ENCODE measurements at regions not wholly inside any gene's neighbourhood (a gene's known extent, or its start where the extent isn't known, plus 50 kb on each side); places are given as distances from the start of the nearest gene placed in this dataset.
"Not testable (repeated sequence)": the region's sequence is repeated elsewhere in the genome, so short reads cannot be mapped to it uniquely, and the experiment has no call there.

GRCh38 chr7:146057958-146058357, 58.6 kb upstream of the CNTNAP2 start:
- TF ChIP-seq CTCF (IDR thresholded peaks at IDR 0.05): no peak
- H3K27ac ChIP-seq: no peak overlapping the region
- ATAC-seq: no peak
- no peak overlapping the region for H3K4me3 ChIP-seq
- no peaks in the 10 kb centered on the region for H3K36me3 ChIP-seq
- no peak for DNase-seq
- H3K9me3 ChIP-seq: no peaks in the 10 kb centered on the region
- intact Hi-C loops (cut with DNase I): no loop called here
- no peaks in the 10 kb centered on the region for H3K27me3 ChIP-seq
- H3K4me1 ChIP-seq: no peaks in the 10 kb centered on the region

- DNase-seq: no peak
- H3K4me3 ChIP-seq: no peak overlapping the region
- intact Hi-C loops (cut with DNase I): no loop called here
- no peaks in the 10 kb centered on the region for H3K27me3 ChIP-seq
- no peaks in the 10 kb centered on the region for H3K36me3 ChIP-seq
- no peak for ATAC-seq
- no peak for TF ChIP-seq CTCF (IDR thresholded peaks at IDR 0.05)
- no peak overlapping the region for H3K27ac ChIP-seq
- no peaks in the 10 kb centered on the region for H3K4me1 ChIP-seq
- no peaks in the 10 kb centered on the region for H3K9me3 ChIP-seq
Observed at GRCh38 chr7:146054909-146055308, 61.7 kb upstream of the CNTNAP2 start.

- no peak overlapping the region for H3K27ac ChIP-seq
- ATAC-seq (no peak), DNase-seq (no peak)
- H3K9me3 ChIP-seq: no peaks in the 10 kb centered on the region
- H3K4me1 ChIP-seq: no peaks in the 10 kb centered on the region
- intact Hi-C loops (cut with DNase I): no loop called here
- no peaks in the 10 kb centered on the region for H3K36me3 ChIP-seq
- no peak overlapping the region for H3K4me3 ChIP-seq
- H3K27me3 ChIP-seq: no peaks in the 10 kb centered on the region
- TF ChIP-seq CTCF (IDR thresholded peaks at IDR 0.05): no peak
Observed at GRCh38 chr7:146053492-146053891, 63.1 kb upstream of the CNTNAP2 start.

- H3K4me1 ChIP-seq; H3K4me3 ChIP-seq; H3K9me3 ChIP-seq; H3K36me3 ChIP-seq; H3K27me3 ChIP-seq; H3K27ac ChIP-seq; intact Hi-C loops (cut with DNase I); ATAC-seq; DNase-seq: not testable (repeated sequence)
Observed at GRCh38 chr7:146043310-146043709, 73.3 kb upstream of the CNTNAP2 start.

- no peak for DNase-seq
Observed at GRCh38 chr7:146028251-146028750, 88.3 kb upstream of the CNTNAP2 start.

GRCh38 chr7:146027243-146027642, 89.4 kb upstream of the CNTNAP2 start:
- DNase-seq (no peak), ATAC-seq (no peak)
- Histone ChIP-seq H3K9me3 (no peaks in the 10 kb centered on the region), H3K4me3 (no peak overlapping the region), H3K36me3 (no peaks in the 10 kb centered on the region), H3K27ac (no peak overlapping the region), H3K4me1 (no peaks in the 10 kb centered on the region), H3K27me3 (no peaks in the 10 kb centered on the region)
- no peak for TF ChIP-seq CTCF (IDR thresholded peaks at IDR 0.05)
- intact Hi-C loops (cut with DNase I): no loop called here

More at GRCh38 chr7:146028251-146028750, 88.3 kb upstream of the CNTNAP2 start:
- no peaks in the 10 kb centered on the region for H3K36me3 ChIP-seq
- H3K4me1 ChIP-seq: no peaks in the 10 kb centered on the region
- no peak overlapping the region for H3K4me3 ChIP-seq
- H3K27ac ChIP-seq: no peak overlapping the region
- TF ChIP-seq CTCF (IDR thresholded peaks at IDR 0.05): no peak
- intact Hi-C loops (cut with DNase I): no loop called here
- no peaks in the 10 kb centered on the region for H3K9me3 ChIP-seq
- ATAC-seq: no peak
- no peaks in the 10 kb centered on the region for H3K27me3 ChIP-seq

Data from upper lobe of right lung (tissue), 1 donor.